ENCODE measurements at regions not wholly inside any gene's neighbourhood (a gene's known extent, or its start where the extent isn't known, plus 50 kb on each side); places are given as distances from the start of the nearest gene placed in this dataset.

GRCh38 chr12:93302331-93303229 lies 75.1 kb upstream of the NUDT4 start:
- H3K9me3 ChIP-seq (ENCODE audit: low read length) = no peaks in the 10 kb centered on the region
- H2AFZ ChIP-seq (ENCODE audit: low read length) = no peak overlapping the region
- H3K79me2 ChIP-seq (ENCODE audit: insufficient read depth, low read depth, low read length) = no peaks in the 10 kb centered on the region
- H3K36me3 ChIP-seq (ENCODE audit: insufficient read depth, low read length) = no peaks in the 10 kb centered on the region
- BruUV-seq (replicated peaks) = no TSS peak
- no peak overlapping the region for H3K4me3 ChIP-seq (ENCODE audit: low read depth, low read length, poor library complexity, severe bottlenecking)
- intact Hi-C loops (cut with micrococcal nuclease; ENCODE audit: unreplicated experiment) = no loop called here
- no peak overlapping the region for H3K4me2 ChIP-seq (ENCODE audit: low read length)
- no peaks in the 10 kb centered on the region for H3K4me1 ChIP-seq (ENCODE audit: insufficient read depth, low read length, poor library complexity, severe bottlenecking)
- no peak for DNase-seq (ENCODE audit: low spot score)
- TF ChIP-seq CTCF (conservative IDR thresholded peaks at IDR 0.05; ENCODE audit: low read length) = no peak
- POLR2A ChIA-PET = interaction anchor here (0.7 kb wide), 1 partner anchor 222 kb away, joined by 3 read pairs; no protein-coding TSS in a partner anchor
- no peaks in the 10 kb centered on the region for H4K20me1 ChIP-seq (ENCODE audit: insufficient read depth, low read length)
- CTCF ChIA-PET (ENCODE audit: unreplicated experiment) = no interaction called here
- H3K27ac ChIP-seq (ENCODE audit: low read depth, low read length, poor library complexity, severe bottlenecking) = no peak overlapping the region
- H3K9me2 ChIP-seq (ENCODE audit: insufficient read depth, low read length) = no peaks in the 10 kb centered on the region

DNA sequence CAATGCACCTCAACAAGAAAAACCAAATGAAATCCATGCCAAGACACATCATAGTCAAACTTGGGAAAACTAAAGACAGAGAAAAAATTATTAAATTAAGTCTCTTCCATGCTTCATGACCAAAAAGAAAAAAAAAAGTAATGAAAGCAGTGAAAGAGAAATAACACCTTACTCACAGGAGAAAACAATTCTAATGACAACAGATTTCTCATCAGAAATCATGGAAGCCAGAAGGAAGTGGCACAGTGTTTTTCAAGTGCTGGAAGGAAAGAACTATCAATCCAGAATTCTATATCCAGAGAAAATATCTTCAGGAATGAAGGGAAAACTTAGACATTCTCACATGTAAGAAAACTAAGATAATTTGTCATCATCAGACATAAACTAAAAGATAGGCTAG lies 71.1 kb upstream of the NUDT4 start:
- H3K4me3 ChIP-seq (ENCODE audit: low read depth, low read length, poor library complexity, severe bottlenecking) = no peak overlapping the region
- no peak for DNase-seq (ENCODE audit: low spot score)
- no peaks in the 10 kb centered on the region for H3K9me3 ChIP-seq (ENCODE audit: low read length)
- ChIA-PET POLR2A (interaction anchor here (0.6 kb wide), 1 partner anchor 318 kb away, joined by 3 read pairs; no protein-coding TSS in a partner anchor), CTCF (ENCODE audit: unreplicated experiment) (no interaction called here)
- TF ChIP-seq CTCF (conservative IDR thresholded peaks at IDR 0.05; ENCODE audit: low read length) (no peak), EZH2phosphoT487 (IDR thresholded peaks at IDR 0.05; ENCODE audit: borderline replicate concordance, low read depth, low read length) (no peak)
- no peaks in the 10 kb centered on the region for H4K20me1 ChIP-seq (ENCODE audit: insufficient read depth, low read length)
- H3K79me2 ChIP-seq (ENCODE audit: insufficient read depth, low read depth, low read length) = no peaks in the 10 kb centered on the region
- intact Hi-C loops (cut with micrococcal nuclease; ENCODE audit: unreplicated experiment) = no loop called here
- no peaks in the 10 kb centered on the region for H3K36me3 ChIP-seq (ENCODE audit: insufficient read depth, low read length)
- H2AFZ ChIP-seq (ENCODE audit: low read length) = no peak overlapping the region
- BruUV-seq (replicated peaks) = no TSS peak
- H3K4me2 ChIP-seq (ENCODE audit: low read length) = no peak overlapping the region
- no peak overlapping the region for H3K27ac ChIP-seq (ENCODE audit: low read depth, low read length, poor library complexity, severe bottlenecking)
- H3K4me1 ChIP-seq (ENCODE audit: insufficient read depth, low read length, poor library complexity, severe bottlenecking) = no peaks in the 10 kb centered on the region
- no peaks in the 10 kb centered on the region for H3K9me2 ChIP-seq (ENCODE audit: insufficient read depth, low read length)

DNA sequence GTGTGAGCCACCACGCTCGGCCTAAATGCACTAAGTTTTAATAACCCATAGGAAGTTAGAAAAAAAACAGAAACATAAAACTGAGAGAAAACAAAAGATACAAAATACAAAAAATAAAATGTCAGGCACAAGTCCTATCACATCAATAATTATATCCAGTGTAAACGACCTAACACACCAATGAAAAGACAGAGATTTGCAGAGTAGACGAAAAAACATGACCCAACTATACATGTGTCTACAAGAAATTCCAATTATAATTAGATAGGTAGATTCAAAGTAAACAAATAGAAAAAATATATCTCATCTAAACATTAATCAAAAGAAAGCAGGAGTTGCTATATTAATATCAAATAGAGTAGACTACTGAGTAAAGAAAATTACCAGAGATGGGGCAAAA lies 69.4 kb upstream of the NUDT4 start:
- POLR2A ChIA-PET = interaction anchor here (0.8 kb wide), 1 partner anchor 112 kb away, joined by 3 read pairs; no protein-coding TSS in a partner anchor
- H3K79me2 ChIP-seq (ENCODE audit: insufficient read depth, low read depth, low read length) = no peaks in the 10 kb centered on the region
- DNase-seq (ENCODE audit: low spot score) = no peak
- H3K4me1 ChIP-seq (ENCODE audit: insufficient read depth, low read length, poor library complexity, severe bottlenecking) = no peaks in the 10 kb centered on the region
- H3K9me3 ChIP-seq (ENCODE audit: low read length) = no peaks in the 10 kb centered on the region
- no peak overlapping the region for H3K4me3 ChIP-seq (ENCODE audit: low read depth, low read length, poor library complexity, severe bottlenecking)
- CTCF ChIA-PET (ENCODE audit: unreplicated experiment) = no interaction called here
- no peaks in the 10 kb centered on the region for H4K20me1 ChIP-seq (ENCODE audit: insufficient read depth, low read length)
- no peak for TF ChIP-seq EZH2phosphoT487 (IDR thresholded peaks at IDR 0.05; ENCODE audit: borderline replicate concordance, low read depth, low read length)
- H3K27ac ChIP-seq (ENCODE audit: low read depth, low read length, poor library complexity, severe bottlenecking) = no peak overlapping the region
- no peak overlapping the region for H2AFZ ChIP-seq (ENCODE audit: low read length)
- H3K4me2 ChIP-seq (ENCODE audit: low read length) = no peak overlapping the region
- H3K36me3 ChIP-seq (ENCODE audit: insufficient read depth, low read length) = no peaks in the 10 kb centered on the region
- BruUV-seq (replicated peaks) = no TSS peak
- no peaks in the 10 kb centered on the region for H3K9me2 ChIP-seq (ENCODE audit: insufficient read depth, low read length)
- intact Hi-C loops (cut with micrococcal nuclease; ENCODE audit: unreplicated experiment) = no loop called here

Data from OCI-LY7 (cell line).